GM12878 (cell line): ENCODE measurements at regions not wholly inside any gene's neighbourhood (a gene's known extent, or its start where the extent isn't known, plus 50 kb on each side); places are given as distances from the start of the nearest gene placed in this dataset.

Source experiments
- ATAC-seq: fragments of 200-7000 bp; cut with Tn5 transposase; 3 replicates; pipeline ENCODE4 v1.9.1; 2020; ENCODE audit warnings: mild to moderate bottlenecking, moderate library complexity
- BruUV-seq: library from RNA; stranded (reverse); fragments of 400-500 nt; replicated peaks from 2 replicates; lab custom pipeline; 2021; lab: Mats Ljungman, UMichigan
- CTCF ChIA-PET: fragments of 300-600 bp; sonication (Branson Sonifier 250); formaldehyde crosslinking; extraction: SDS; loops from one replicate; lab custom pipeline; 2021; ENCODE audit warnings: inconsistent platforms; lab: Yijun Ruan, JAX
- POLR2A ChIA-PET: fragments of 350-600 bp; formaldehyde crosslinking; extraction: SDS; loops from one replicate; lab custom pipeline; 2021; ENCODE audit warnings: inconsistent platforms; lab: Charles Lee
- RAD21 ChIA-PET: fragments of 300-600 bp; sonication (Branson Sonifier 250); formaldehyde crosslinking; loops from one replicate; lab custom pipeline; 2023; ENCODE audit warnings: antibody characterized with exemption; ENCODE audit not compliant: unreplicated experiment; lab: Charles Lee
- SMC1A ChIA-PET: fragments of 300-600 bp; sonication (Branson Sonifier 250); formaldehyde crosslinking; loops from one replicate; lab custom pipeline; 2023; ENCODE audit not compliant: unreplicated experiment, uncharacterized antibody; lab: Charles Lee
- DNase-seq: peaks from one replicate; pipeline ENCODE4 v3.0.0-alpha.2; 2011; ENCODE audit warnings: low read depth, low spot score
- FAIRE-seq: peaks from 3 replicates; lab custom pipeline; 2011; peaks lifted over from hg19 to GRCh38; lab: Jason Lieb, UNC
- H2AFZ ChIP-seq: 2 replicates; pipeline ENCODE4 v1.6.0; 2011; ENCODE audit warnings: low read depth, low read length, control low read depth; ENCODE audit not compliant: control insufficient read depth
- H3K27ac ChIP-seq: 2 replicates; pipeline ENCODE4 v1.5.1; 2011; ENCODE audit warnings: control low read depth; ENCODE audit not compliant: control insufficient read depth, insufficient read depth
- H3K27me3 ChIP-seq, 2 experiments: replicated peaks in 1 of 2; 2 replicates each; pipeline versions ENCODE4 v1.6.0 to v1.6.1; 2011; ENCODE audit warnings: low read length in 1 of 2; ENCODE audit not compliant: control insufficient read depth in 2 of 2, insufficient read depth in 2 of 2
- H3K36me3 ChIP-seq, 2 experiments: 2 replicates each; pipeline ENCODE4 v1.5.1; 2011; ENCODE audit warnings: low read length in 1 of 2; ENCODE audit not compliant: control insufficient read depth in 2 of 2, insufficient read depth in 2 of 2
- H3K4me1 ChIP-seq: 2 replicates; pipeline ENCODE4 v1.6.1; 2011; ENCODE audit warnings: mild to moderate bottlenecking, low read length, moderate library complexity, mixed read lengths; ENCODE audit not compliant: control insufficient read depth, insufficient read depth
- H3K4me2 ChIP-seq: 2 replicates; pipeline ENCODE4 v1.6.0; 2011; ENCODE audit warnings: control low read depth; ENCODE audit not compliant: control insufficient read depth, insufficient read depth
- H3K4me3 ChIP-seq: fragments of 200-600 bp; sonication (generic); 2 replicates; pipeline ENCODE4 v1.5.1; 2016
- H3K79me2 ChIP-seq: 2 replicates; pipeline ENCODE4 v1.6.0; 2011; ENCODE audit warnings: low read length; ENCODE audit not compliant: control insufficient read depth, insufficient read depth
- H3K9ac ChIP-seq: 2 replicates; pipeline ENCODE4 v1.8.0; 2011; ENCODE audit warnings: low read length, control low read depth, mixed read lengths; ENCODE audit not compliant: control insufficient read depth, insufficient read depth
- H3K9me3 ChIP-seq: replicated peaks from 3 replicates; pipeline ENCODE4 v1.5.1; 2011; ENCODE audit warnings: mild to moderate bottlenecking, low read length; ENCODE audit not compliant: control insufficient read depth, insufficient read depth
- H4K20me1 ChIP-seq: 2 replicates; pipeline ENCODE4 v1.6.0; 2011; ENCODE audit not compliant: control insufficient read depth, insufficient read depth
- CBX3 ChIP-seq: fragments of 200-600 bp; sonication (generic); IDR thresholded peaks from 2 replicates; pipeline ENCODE4 v1.6.1; 2016; ENCODE audit warnings: low read depth, borderline replicate concordance
- CEBPB ChIP-seq, 2 experiments: fragments of 150-350 bp in 1 of 2; IDR thresholded peaks; 2 replicates each; pipeline ENCODE4 v1.6.1; 2012 to 2014; ENCODE audit warnings: low read depth in 2 of 2, low read length in 2 of 2, borderline replicate concordance in 1 of 2, inconsistent platforms in 1 of 2
- DPF2 ChIP-seq: fragments of 450-650 bp; IDR thresholded peaks from 2 replicates; pipeline ENCODE4 v1.6.1; 2017; ENCODE audit warnings: mild to moderate bottlenecking
- FOS ChIP-seq: IDR thresholded peaks from 3 replicates; pipeline ENCODE4 v1.6.1; 2011; ENCODE audit warnings: borderline replicate concordance; ENCODE audit not compliant: insufficient read length; ENCODE audit errors: extremely low read depth
- MTA3 ChIP-seq: IDR thresholded peaks from 2 replicates; pipeline ENCODE4 v1.6.1; 2012; ENCODE audit warnings: low read length, inconsistent platforms, borderline replicate concordance
- NFXL1 ChIP-seq: fragments of 450-650 bp; IDR thresholded peaks from 2 replicates; pipeline ENCODE4 v1.6.1; 2017; ENCODE audit warnings: antibody characterized with exemption, mild to moderate bottlenecking, borderline replicate concordance
- NR2C1 ChIP-seq: fragments of 450-650 bp; IDR thresholded peaks from 2 replicates; pipeline ENCODE4 v1.6.1; 2017; ENCODE audit warnings: antibody characterized with exemption, mild to moderate bottlenecking, moderate library complexity
- SKIL ChIP-seq: fragments of 450-650 bp; IDR thresholded peaks from 2 replicates; pipeline ENCODE4 v1.6.1; 2017; ENCODE audit warnings: mild to moderate bottlenecking, low read depth, inconsistent platforms; ENCODE audit not compliant: poor library complexity, severe bottlenecking
- SP1 ChIP-seq: IDR thresholded peaks from one replicate; pipeline ENCODE4 v1.6.1; 2011; ENCODE audit warnings: low read depth, low read length
- SPI1 ChIP-seq: IDR thresholded peaks from 2 replicates; pipeline ENCODE4 v1.6.1; 2011; ENCODE audit warnings: low read depth, mild to moderate bottlenecking, low read length, moderate library complexity, borderline replicate concordance; ENCODE audit not compliant: insufficient read depth
- SREBF1 ChIP-seq: IDR thresholded peaks from 2 replicates; pipeline ENCODE4 v1.6.1; 2012; ENCODE audit warnings: mild to moderate bottlenecking, low read length
- TCF12 ChIP-seq: IDR thresholded peaks from 2 replicates; pipeline ENCODE4 v1.6.1; 2011; ENCODE audit warnings: low read depth, mild to moderate bottlenecking, low read length
- WRNIP1 ChIP-seq: IDR thresholded peaks from 2 replicates; pipeline ENCODE4 v1.6.1; 2011; ENCODE audit warnings: low read depth, low read length, improper control_type of control experiment, borderline replicate concordance
- ZBTB4 ChIP-seq: fragments of 450-650 bp; formaldehyde crosslinking; IDR thresholded peaks from 2 replicates; pipeline ENCODE4 v1.4.0; 2022; ENCODE audit warnings: mild to moderate bottlenecking, moderate library complexity
- ZNF217 ChIP-seq: fragments of 450-650 bp; IDR thresholded peaks from 2 replicates; pipeline ENCODE4 v1.6.1; 2017; ENCODE audit warnings: antibody characterized with exemption, mild to moderate bottlenecking
- WGBS: methylation state at CpG from one replicate; pipeline ENCODE4 v1.1.6; 2016; ENCODE audit warnings: low lambda C conversion rate; ENCODE audit not compliant: insufficient replicate concordance, insufficient coverage; ENCODE audit errors: missing lambda C conversion rate; 5-methylcytosine and 5-hydroxymethylcytosine counted together
- in situ Hi-C: fragments of 300-500 bp; cut with MboI; formaldehyde crosslinking; loops from 9 replicates; pipeline ENCODE4 v1.14.3; 2018; ENCODE audit warnings: mixed read lengths
- intact Hi-C: fragments of 100-400 bp; cut with micrococcal nuclease; formaldehyde crosslinking; loops from one replicate; pipeline ENCODE4 v1.14.2; 2022; ENCODE audit not compliant: unreplicated experiment
- TF ChIP-seq, protein P1 (sequence below): IDR thresholded peaks from 2 replicates; pipeline ENCODE4 v1.6.1; 2011; ENCODE audit warnings: borderline replicate concordance, low read depth, mild to moderate bottlenecking, moderate library complexity, low read length; ENCODE audit not compliant: insufficient read depth, poor library complexity, severe bottlenecking

DNA sequence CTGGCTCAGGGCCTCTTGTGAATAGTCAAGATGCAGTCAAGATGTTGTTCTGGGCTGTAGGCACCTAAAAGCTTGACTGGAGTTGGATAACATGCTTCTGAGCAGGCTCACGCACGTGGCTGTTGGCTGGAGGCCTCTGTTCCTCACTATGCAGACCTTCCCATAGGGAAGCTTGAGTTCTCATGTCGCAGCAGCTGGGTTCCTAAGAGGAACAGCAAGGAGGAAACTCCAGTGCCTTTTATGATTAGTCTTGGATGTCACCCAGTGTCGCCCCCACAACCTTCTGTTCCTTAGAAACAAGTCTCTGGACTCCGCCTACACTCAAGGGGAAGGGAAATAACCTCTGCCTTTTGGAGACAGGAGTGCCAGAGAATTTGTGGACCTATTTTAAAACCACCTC is 210.7 kb downstream of the BCAS1 start:
- H3K36me3 ChIP-seq: no peaks in the 10 kb centered on the region
- no peak for FAIRE-seq
- H3K4me2 ChIP-seq: no peak overlapping the region
- H3K4me1 ChIP-seq: 0 out of 2 replicates have a peak, but pooled peaks cover 2% of the 10 kb centered on the region
- BruUV-seq: no TSS peak
- no peak for DNase-seq
- H3K9ac ChIP-seq: no peak overlapping the region
- ATAC-seq: no peak
- SMC1A ChIA-PET: interaction anchor here (0.7 to 13.3 kb wide), 7 partner anchors 10 to 281 kb away, joined by 3 to 133 read pairs (median 3); no protein-coding TSS in a partner anchor
- RAD21 ChIA-PET: interaction anchor here (0.9 to 1.9 kb wide), 3 partner anchors 17 to 106 kb away, joined by 3 to 5 read pairs (median 3); no protein-coding TSS in a partner anchor
- no peaks in the 10 kb centered on the region for H3K9me3 ChIP-seq
- POLR2A ChIA-PET: interaction anchor here (0.7 to 1.8 kb wide), 4 partner anchors 10 to 41 kb away, joined by 3 to 7 read pairs (median 4); no protein-coding TSS in a partner anchor
- no peak overlapping the region for H3K4me3 ChIP-seq
- no peaks in the 10 kb centered on the region for H3K79me2 ChIP-seq
- H3K27me3 ChIP-seq: no peaks in the 10 kb centered on the region
- in situ Hi-C loops (no loop called here), intact Hi-C loops (no loop called here)
- no peak overlapping the region for H3K27ac ChIP-seq
- TF ChIP-seq, protein P1, sequence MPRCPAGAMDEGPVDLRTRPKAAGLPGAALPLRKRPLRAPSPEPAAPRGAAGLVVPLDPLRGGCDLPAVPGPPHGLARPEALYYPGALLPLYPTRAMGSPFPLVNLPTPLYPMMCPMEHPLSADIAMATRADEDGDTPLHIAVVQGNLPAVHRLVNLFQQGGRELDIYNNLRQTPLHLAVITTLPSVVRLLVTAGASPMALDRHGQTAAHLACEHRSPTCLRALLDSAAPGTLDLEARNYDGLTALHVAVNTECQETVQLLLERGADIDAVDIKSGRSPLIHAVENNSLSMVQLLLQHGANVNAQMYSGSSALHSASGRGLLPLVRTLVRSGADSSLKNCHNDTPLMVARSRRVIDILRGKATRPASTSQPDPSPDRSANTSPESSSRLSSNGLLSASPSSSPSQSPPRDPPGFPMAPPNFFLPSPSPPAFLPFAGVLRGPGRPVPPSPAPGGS: no peak
- no peak for TF ChIP-seq FOS
- TF ChIP-seq CBX3: no peak
- no peak for TF ChIP-seq MTA3
- TF ChIP-seq SREBF1: no peak
- no peak for TF ChIP-seq SP1
- no peak for TF ChIP-seq NR2C1
- TF ChIP-seq DPF2: no peak
- no peak for TF ChIP-seq NFXL1
- no peak for TF ChIP-seq CEBPB (IDR thresholded peaks at IDR 0.05; ENCODE audit: borderline replicate concordance in 1 of 2, low read depth in 2 of 2, low read length in 2 of 2)
- no peak for TF ChIP-seq SKIL
- TF ChIP-seq ZBTB4 (CRISPR knock-in tag): no peak
- no peak for TF ChIP-seq TCF12
- no peak for TF ChIP-seq ZNF217
- TF ChIP-seq WRNIP1: no peak
- TF ChIP-seq SPI1: no peak
- 95% methylated on average over 5 of the region's 5 CpGs for WGBS
- H4K20me1 ChIP-seq: no peaks in the 10 kb centered on the region
- no peak overlapping the region for H2AFZ ChIP-seq
- CTCF ChIA-PET: interaction anchor here (0.6 to 1.3 kb wide), 2 partner anchors 21 to 42 kb away, joined by 3 read pairs; no protein-coding TSS in a partner anchor
